ENCODE measurements at regions not wholly inside any gene's neighbourhood (a gene's known extent, or its start where the extent isn't known, plus 50 kb on each side); places are given as distances from the start of the nearest gene placed in this dataset.

- Histone ChIP-seq H3K4me2 (ENCODE audit: insufficient read depth, low read length) (no peak overlapping the region), H3K36me3 (ENCODE audit: control insufficient read depth in 2 of 2, extremely low read depth in 1 of 2, insufficient read depth in 2 of 2, low read length in 2 of 2) (no peaks in the 10 kb centered on the region), H3K9me3 (replicated peaks; ENCODE audit: control insufficient read depth, insufficient read depth, low read length) (no peaks in the 10 kb centered on the region), H3K4me1 (ENCODE audit: control insufficient read depth, extremely low read depth, insufficient read depth, low read length) (no peaks in the 10 kb centered on the region), H3K27ac (ENCODE audit: insufficient read depth, low read depth, low read length) (no peak overlapping the region), H4K20me1 (replicated peaks; ENCODE audit: control insufficient read depth, extremely low read depth, insufficient read depth, low read length) (no peaks in the 10 kb centered on the region), H2AFZ (ENCODE audit: low read depth, low read length) (no peak overlapping the region), H3K27me3 (ENCODE audit: control insufficient read depth in 2 of 2, insufficient read depth in 2 of 2, low read length in 2 of 2) (no peaks in the 10 kb centered on the region), H3K9ac (replicated peaks; ENCODE audit: extremely low read depth, insufficient read depth, low read length) (no peak overlapping the region), H3K9me1 (replicated peaks; ENCODE audit: control insufficient read depth, extremely low read depth, insufficient read depth, low read length) (no peaks in the 10 kb centered on the region), H3K4me3 (replicated peaks in 1 of 3; ENCODE audit: insufficient read depth in 1 of 3, low read depth in 1 of 3, low read length in 3 of 3) (no peak overlapping the region), H3K79me2 (ENCODE audit: control insufficient read depth, insufficient read depth, low read length) (no peaks in the 10 kb centered on the region)
- no TSS peak for BruUV-seq (replicated peaks)
- TF ChIP-seq MAX (IDR thresholded peaks at IDR 0.05; ENCODE audit: insufficient read depth, insufficient read length) (no peak), FOS (IDR thresholded peaks at IDR 0.05; ENCODE audit: borderline replicate concordance, insufficient read depth, low read length) (no peak), EZH2 (IDR thresholded peaks at IDR 0.05; ENCODE audit: borderline replicate concordance, low read depth, low read length, severe bottlenecking) (no peak), POLR2AphosphoS5 (IDR thresholded peaks at IDR 0.05; ENCODE audit: insufficient read depth, low read depth, low read length) (no peak), JUN (IDR thresholded peaks at IDR 0.05; ENCODE audit: borderline replicate concordance, insufficient read depth, insufficient read length, low read depth) (no peak)
- FAIRE-seq (no peak), DNase-seq (ENCODE audit: low read depth, low spot score) (no peak)
- CTCF ChIA-PET: interaction anchor here (0.7 kb wide), 2 partner anchors 34 to 840 kb away, joined by 3 read pairs; no protein-coding TSS in a partner anchor
- intact Hi-C loops (cut with micrococcal nuclease) (no loop called here), dilution Hi-C loops (cut with MboI; ENCODE audit: extremely low pct_ligation_motif_present, low sequenced_read_pairs) (no loop called here)
- POLR2A ChIA-PET: no interaction called here
Measured at GRCh38 chr13:71149046-71149445, 718.0 kb downstream of the DACH1 start.

- Histone ChIP-seq H3K27ac (ENCODE audit: insufficient read depth, low read depth, low read length) (no peak overlapping the region), H2AFZ (ENCODE audit: low read depth, low read length) (no peak overlapping the region), H3K79me2 (ENCODE audit: control insufficient read depth, insufficient read depth, low read length) (no peaks in the 10 kb centered on the region), H3K9me3 (replicated peaks; ENCODE audit: control insufficient read depth, insufficient read depth, low read length) (no peaks in the 10 kb centered on the region), H3K4me1 (ENCODE audit: control insufficient read depth, extremely low read depth, insufficient read depth, low read length) (no peaks in the 10 kb centered on the region), H3K4me2 (ENCODE audit: insufficient read depth, low read length) (no peak overlapping the region), H3K4me3 (replicated peaks in 1 of 3; ENCODE audit: insufficient read depth in 1 of 3, low read depth in 1 of 3, low read length in 3 of 3) (no peak overlapping the region), H3K9ac (replicated peaks; ENCODE audit: extremely low read depth, insufficient read depth, low read length) (no peak overlapping the region), H4K20me1 (replicated peaks; ENCODE audit: control insufficient read depth, extremely low read depth, insufficient read depth, low read length) (no peaks in the 10 kb centered on the region), H3K27me3 (ENCODE audit: control insufficient read depth in 2 of 2, insufficient read depth in 2 of 2, low read length in 2 of 2) (no peaks in the 10 kb centered on the region), H3K9me1 (replicated peaks; ENCODE audit: control insufficient read depth, extremely low read depth, insufficient read depth, low read length) (no peaks in the 10 kb centered on the region), H3K36me3 (ENCODE audit: control insufficient read depth in 2 of 2, extremely low read depth in 1 of 2, insufficient read depth in 2 of 2, low read length in 2 of 2) (no peaks in the 10 kb centered on the region)
- BruUV-seq (replicated peaks): no TSS peak
- POLR2A ChIA-PET: no interaction called here
- TF ChIP-seq MAX (IDR thresholded peaks at IDR 0.05; ENCODE audit: insufficient read depth, insufficient read length) (no peak), JUN (IDR thresholded peaks at IDR 0.05; ENCODE audit: borderline replicate concordance, insufficient read depth, insufficient read length, low read depth) (no peak), GATA2 (IDR thresholded peaks at IDR 0.05; ENCODE audit: insufficient read depth, insufficient read length, low read depth, low read length) (no peak), CTCF (IDR thresholded peaks at IDR 0.05; ENCODE audit: extremely low read depth in 1 of 2, insufficient read depth in 1 of 2, low read depth in 1 of 2, low read length in 2 of 2) (no peak), POLR2A (IDR thresholded peaks at IDR 0.05; ENCODE audit: low read depth, low read length) (no peak), FOS (IDR thresholded peaks at IDR 0.05; ENCODE audit: borderline replicate concordance, insufficient read depth, low read length) (no peak), EZH2 (IDR thresholded peaks at IDR 0.05; ENCODE audit: borderline replicate concordance, low read depth, low read length, severe bottlenecking) (no peak), MYC (IDR thresholded peaks at IDR 0.05; ENCODE audit: low read depth, low read length) (no peak), POLR2AphosphoS5 (IDR thresholded peaks at IDR 0.05; ENCODE audit: insufficient read depth, low read depth, low read length) (no peak)
- no peak for DNase-seq (ENCODE audit: low read depth, low spot score)
- dilution Hi-C loops (cut with MboI; ENCODE audit: extremely low pct_ligation_motif_present, low sequenced_read_pairs) (no loop called here), intact Hi-C loops (cut with micrococcal nuclease) (no loop called here)
- FAIRE-seq: no peak
- CTCF ChIA-PET: no interaction called here
Measured at GRCh38 chr13:71148396-71148795, 718.6 kb downstream of the DACH1 start.
